Tongue (tissue), 1 donor: ENCODE measurements at regions not wholly inside any gene's neighbourhood (a gene's known extent, or its start where the extent isn't known, plus 50 kb on each side); places are given as distances from the start of the nearest gene placed in this dataset.

Experiments used
- DNase-seq: peaks from one replicate; pipeline ENCODE4 v3.0.0-alpha.2; 2015

- no peak for DNase-seq
Measured at GRCh38 chr2:207236156-207236935, 70.6 kb upstream of the KLF7 start.

- no peak for DNase-seq
Measured at GRCh38 chr2:207238831-207239701, 73.3 kb upstream of the KLF7 start.

GRCh38 chr2:207239754-207240494 is 74.2 kb upstream of the KLF7 start:
- DNase-seq = no peak

- no peak for DNase-seq
Measured at GRCh38 chr2:207240649-207241048, 74.9 kb upstream of the KLF7 start.

- no peak for DNase-seq
Measured at GRCh38 chr2:207241198-207241597, 75.5 kb upstream of the KLF7 start.

GRCh38 chr2:207243601-207244000 is 77.9 kb upstream of the KLF7 start:
- no peak for DNase-seq

GRCh38 chr2:207244971-207245925 is 79.5 kb upstream of the KLF7 start:
- no peak for DNase-seq

- no peak for DNase-seq
Measured at GRCh38 chr2:207248702-207249377, 83.1 kb upstream of the KLF7 start.

GRCh38 chr2:207251022-207251421 is 85.3 kb upstream of the KLF7 start:
- DNase-seq = no peak

GRCh38 chr2:207251573-207252192 is 85.9 kb upstream of the KLF7 start:
- peak; percentile 15 for DNase-seq

GRCh38 chr2:207252416-207252815 is 86.7 kb upstream of the KLF7 start:
- no peak for DNase-seq

GRCh38 chr2:207252979-207253645 is 87.4 kb upstream of the KLF7 start:
- no peak for DNase-seq

GRCh38 chr2:207253666-207254345 is 88.1 kb upstream of the KLF7 start:
- no peak for DNase-seq

- no peak for DNase-seq
Measured at GRCh38 chr2:207254591-207255464, 89.1 kb upstream of the KLF7 start.

- no peak for DNase-seq
Measured at GRCh38 chr2:207255565-207256470, 90.1 kb upstream of the KLF7 start.

- DNase-seq = no peak
Measured at GRCh38 chr2:207256476-207257207, 90.9 kb upstream of the KLF7 start.
